ENCODE measurements at regions not wholly inside any gene's neighbourhood (a gene's known extent, or its start where the extent isn't known, plus 50 kb on each side); places are given as distances from the start of the nearest gene placed in this dataset.
"Not testable (repeated sequence)": the region's sequence is repeated elsewhere in the genome, so short reads cannot be mapped to it uniquely, and the experiment has no call there.

DNA sequence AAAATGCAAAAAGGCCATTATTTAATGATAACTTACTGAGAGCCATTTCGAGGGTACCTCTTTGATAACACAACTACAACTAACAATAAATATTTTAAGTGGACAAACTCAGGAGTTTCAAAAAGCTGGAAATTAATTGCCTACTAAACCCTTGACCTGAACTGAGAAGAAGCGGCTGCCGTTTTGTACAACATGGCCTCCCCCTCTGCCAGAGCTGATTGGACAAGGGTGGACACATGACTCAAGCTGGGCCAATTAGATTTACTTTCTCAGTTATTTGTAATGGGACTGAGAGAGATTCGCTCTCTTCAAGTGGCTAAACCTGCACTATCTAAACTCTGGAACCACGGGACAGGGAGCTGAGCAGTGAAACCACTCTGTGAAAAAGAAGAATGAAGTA lies 135.9 kb upstream of the SERPINE2 start:
- no peak for DNase-seq (ENCODE audit: low spot score)

DNA sequence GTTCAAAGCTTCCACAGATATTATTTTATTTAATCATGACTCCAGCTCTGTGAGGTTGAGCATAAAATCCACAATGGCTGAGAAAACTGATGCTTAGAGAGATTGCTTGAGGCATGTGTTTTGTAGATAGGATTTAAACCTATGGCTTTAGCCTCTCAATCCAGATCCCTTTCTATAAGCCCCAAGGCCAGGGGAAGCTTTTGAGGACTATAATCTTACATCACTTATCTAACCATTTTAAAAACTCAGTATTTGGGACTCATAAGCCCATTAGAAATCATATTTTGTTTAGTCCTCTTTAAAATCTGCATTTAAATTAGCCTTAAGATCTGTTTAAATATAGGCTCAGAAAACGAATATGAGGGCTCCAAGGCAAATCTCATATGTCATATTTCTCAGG lies 135.4 kb upstream of the SERPINE2 start:
- no peak for DNase-seq (ENCODE audit: low spot score)

DNA sequence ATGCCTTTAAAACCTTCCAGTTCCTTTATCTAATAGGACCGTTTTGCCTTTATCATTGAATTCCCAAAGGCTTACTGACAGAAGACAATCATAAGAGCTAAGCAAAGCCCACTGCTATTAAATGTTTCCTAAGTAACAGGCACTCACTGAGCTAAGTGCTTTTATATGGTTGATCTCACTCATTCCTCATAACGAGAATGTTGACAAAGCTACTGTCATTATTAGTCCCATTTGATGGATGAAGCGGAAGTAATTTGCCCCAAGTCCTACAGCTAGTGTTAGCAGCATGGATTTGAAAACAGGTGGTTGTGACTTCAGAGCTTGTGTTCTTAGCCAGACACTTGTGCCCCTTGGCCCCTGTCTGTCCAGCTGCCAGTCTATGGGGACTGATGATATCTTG lies 134.8 kb upstream of the SERPINE2 start:
- no peak for DNase-seq (ENCODE audit: low spot score)

- no peak for DNase-seq (ENCODE audit: low spot score)
Observed at GRCh38 chr2:224173210-224173609, 134.1 kb upstream of the SERPINE2 start.

GRCh38 chr2:224171226-224171625 lies 132.1 kb upstream of the SERPINE2 start:
- no peak for DNase-seq (ENCODE audit: low spot score)

- no peak for DNase-seq (ENCODE audit: low spot score)
Observed at GRCh38 chr2:224169847-224170246, 130.8 kb upstream of the SERPINE2 start.

GRCh38 chr2:224167781-224168180 lies 128.7 kb upstream of the SERPINE2 start:
- not testable (repeated sequence) for DNase-seq (ENCODE audit: low spot score)

DNA sequence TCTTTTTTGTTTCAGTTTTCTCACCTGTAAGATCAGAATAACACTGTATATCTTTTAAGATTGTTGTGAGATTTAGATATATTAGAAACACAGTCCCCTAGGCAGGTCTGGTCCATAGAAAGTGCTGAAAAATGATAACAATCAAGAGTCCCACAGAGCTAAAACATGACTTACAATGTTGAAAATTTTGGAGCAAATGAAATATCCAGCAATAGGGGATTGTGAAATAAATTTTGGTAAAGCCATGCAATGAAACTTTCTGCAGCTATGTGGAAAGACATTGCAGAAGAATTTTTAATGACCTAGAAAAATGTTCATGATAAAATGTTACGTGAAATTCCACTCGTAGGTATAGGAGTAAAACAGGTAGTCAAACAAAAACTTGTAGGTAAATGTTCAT lies 127.6 kb upstream of the SERPINE2 start:
- DNase-seq (ENCODE audit: low spot score), result no peak

GRCh38 chr2:224165901-224166319 lies 126.8 kb upstream of the SERPINE2 start:
- no peak for DNase-seq (ENCODE audit: low spot score)

- DNase-seq (ENCODE audit: low spot score), result peak; percentile 73
Observed at GRCh38 chr2:224163566-224164307, 124.7 kb upstream of the SERPINE2 start.

- DNase-seq (ENCODE audit: low spot score), result no peak
Observed at GRCh38 chr2:224162122-224162521, 123.0 kb upstream of the SERPINE2 start.

- no peak for DNase-seq (ENCODE audit: low spot score)
Observed at GRCh38 chr2:224161712-224162111, 122.6 kb upstream of the SERPINE2 start.

DNA sequence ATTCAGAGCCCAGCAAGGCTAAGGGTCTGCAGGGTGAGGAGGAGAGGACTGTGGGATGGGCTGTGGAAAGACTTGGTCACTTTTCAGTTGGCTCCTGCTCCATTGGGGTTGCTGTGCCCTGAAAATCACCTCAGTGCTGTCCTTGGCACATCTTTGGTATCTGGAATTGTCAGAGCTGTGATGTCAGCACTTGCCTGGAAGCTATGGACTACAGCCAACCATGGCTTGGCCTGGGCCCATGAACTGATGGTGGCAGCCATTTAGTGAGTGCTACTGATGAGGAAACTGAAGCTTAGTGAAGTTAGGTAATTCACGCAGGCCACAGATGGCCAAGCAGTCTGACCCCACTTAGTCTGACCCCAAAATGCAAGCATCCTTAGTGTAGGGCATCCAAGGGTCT lies 121.8 kb upstream of the SERPINE2 start:
- no peak for DNase-seq (ENCODE audit: low spot score)

DNA sequence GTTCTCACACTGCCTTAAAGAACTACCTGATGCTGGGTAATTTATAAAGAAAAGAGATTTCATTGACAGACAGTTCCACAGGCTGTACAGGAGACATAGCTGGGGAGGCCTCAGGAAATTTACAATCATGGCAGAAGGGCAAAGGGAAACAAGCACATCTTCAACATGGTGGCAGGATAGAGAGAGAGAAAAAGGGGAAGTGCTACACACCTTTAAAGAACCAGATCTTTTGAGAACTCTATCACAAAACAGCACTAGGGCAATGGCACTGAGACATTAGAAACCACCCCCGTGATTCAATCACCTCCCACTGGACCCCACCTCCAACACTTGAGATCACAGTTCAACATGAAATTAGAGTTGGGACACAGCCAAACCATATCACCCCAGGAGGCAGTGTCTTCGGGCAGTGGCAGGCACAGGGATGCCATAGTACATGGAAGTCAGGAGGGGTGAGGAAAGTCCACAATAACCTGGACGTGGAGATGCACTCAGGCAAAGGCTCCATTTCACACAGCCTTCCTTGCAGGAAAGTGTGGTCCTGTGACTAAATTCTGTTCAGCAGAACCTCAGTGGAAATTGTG lies 120.4 kb upstream of the SERPINE2 start:
- no peak for DNase-seq (ENCODE audit: low spot score)

- no peak for DNase-seq (ENCODE audit: low spot score)
Observed at GRCh38 chr2:224158831-224159230, 119.7 kb upstream of the SERPINE2 start.

DNA sequence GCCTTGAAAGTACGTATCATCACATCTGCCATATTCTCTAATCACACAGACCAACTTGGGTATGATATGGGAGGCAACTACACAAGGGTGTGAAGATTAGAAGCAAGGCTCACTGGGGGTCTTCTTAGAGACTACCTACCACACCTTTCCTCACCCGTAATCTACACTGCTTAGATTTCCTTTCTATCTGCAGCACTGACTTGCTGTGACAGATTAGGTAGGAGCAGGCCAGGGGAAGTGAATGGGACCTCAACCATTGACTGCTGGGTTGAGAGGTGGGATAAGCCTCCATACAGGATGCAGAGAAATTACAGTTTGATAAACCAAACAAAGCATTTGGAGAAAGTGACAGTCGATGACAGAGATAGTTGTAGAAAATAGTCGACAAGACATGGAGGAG lies 119.0 kb upstream of the SERPINE2 start:
- no peak for DNase-seq (ENCODE audit: low spot score)

DNA sequence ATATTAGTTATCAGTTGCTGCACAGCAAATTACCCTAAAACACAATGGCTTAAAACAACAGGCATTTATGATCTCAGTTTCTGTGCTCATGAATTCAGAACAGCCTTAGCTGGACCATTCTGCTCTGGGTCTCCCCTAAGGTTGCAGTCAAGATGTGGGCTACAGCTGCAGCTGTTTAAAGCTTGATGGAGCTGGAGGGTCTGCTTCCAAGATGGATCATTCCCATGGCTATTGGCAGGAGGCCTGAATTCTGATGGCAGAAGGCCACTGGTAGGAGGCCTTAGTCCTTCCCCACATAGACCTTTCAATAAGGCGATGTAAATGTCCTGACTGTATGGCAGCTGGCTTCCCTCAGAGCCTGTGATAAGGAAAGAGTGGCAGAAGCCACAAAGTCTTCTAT lies 118.6 kb upstream of the SERPINE2 start:
- no peak for DNase-seq (ENCODE audit: low spot score)

- DNase-seq (ENCODE audit: low spot score), result no peak
Observed at GRCh38 chr2:224156436-224156835, 117.3 kb upstream of the SERPINE2 start.

GRCh38 chr2:224155896-224156295 lies 116.8 kb upstream of the SERPINE2 start:
- no peak for DNase-seq (ENCODE audit: low spot score)

- DNase-seq (ENCODE audit: low spot score), result no peak
Observed at GRCh38 chr2:224155371-224155770, 116.3 kb upstream of the SERPINE2 start.

DNA sequence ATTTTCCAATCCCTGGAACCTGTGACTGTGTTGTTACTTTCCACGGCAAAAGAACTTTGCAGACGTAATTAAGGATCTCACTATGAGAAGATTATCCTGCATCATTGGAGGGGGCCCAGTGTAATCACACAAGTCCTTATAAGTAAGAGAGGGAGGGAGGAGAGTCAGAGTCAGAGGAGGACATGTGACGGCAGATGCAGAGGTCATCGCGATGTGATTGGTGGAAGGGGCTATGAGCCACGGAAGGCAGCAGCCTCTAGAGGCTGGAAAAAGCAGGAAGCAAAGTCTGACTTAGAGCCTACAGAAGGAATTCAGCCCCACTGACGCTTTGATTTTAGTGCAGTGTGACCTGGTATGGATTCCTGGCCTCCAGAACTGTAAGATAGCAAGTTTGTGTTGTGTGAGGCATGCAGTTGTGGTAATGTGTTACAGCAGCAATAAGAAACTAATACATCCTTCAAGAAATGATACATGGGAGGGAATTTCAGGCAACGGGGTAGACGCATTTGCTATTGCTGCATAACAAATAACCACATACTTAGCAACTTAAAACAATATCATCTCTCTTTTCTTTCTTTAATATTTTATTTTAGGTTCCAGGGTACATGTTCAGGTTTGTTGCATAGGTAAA lies 112.7 kb upstream of the SERPINE2 start:
- no peak for DNase-seq (ENCODE audit: low spot score)

DNA sequence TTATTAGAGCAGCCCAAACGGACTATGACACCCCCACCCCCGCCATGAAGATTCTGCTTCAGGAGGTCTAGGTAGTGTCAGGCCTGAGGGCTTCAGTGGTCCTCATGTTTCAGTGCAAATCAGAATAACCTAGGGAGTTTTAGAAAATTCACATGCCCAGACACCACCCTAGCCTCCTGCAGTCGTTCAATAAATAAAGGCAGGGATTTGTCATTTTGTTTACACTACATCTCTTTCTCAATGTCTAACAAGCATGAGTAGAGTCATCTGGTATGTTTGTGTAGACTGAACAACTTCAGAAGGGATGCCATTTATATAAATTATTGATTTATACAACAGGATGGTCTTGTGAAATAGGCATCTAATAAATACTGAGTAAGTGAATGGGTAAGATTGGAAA lies 112.1 kb upstream of the SERPINE2 start:
- DNase-seq (ENCODE audit: low spot score), result peak; percentile 66

- DNase-seq (ENCODE audit: low spot score), result not testable (repeated sequence)
Observed at GRCh38 chr2:224148058-224148457, 109.0 kb upstream of the SERPINE2 start.

- DNase-seq (ENCODE audit: low spot score), result peak; percentile 88
Observed at GRCh38 chr2:224147174-224147573, 108.1 kb upstream of the SERPINE2 start.

Measured in LoVo (cell line).